22Rv1 (cell line): ENCODE measurements at regions not wholly inside any gene's neighbourhood (a gene's known extent, or its start where the extent isn't known, plus 50 kb on each side); places are given as distances from the start of the nearest gene placed in this dataset.

Experiments used
- H3K27ac ChIP-seq: fragments of 450-650 bp; 2 replicates; pipeline ENCODE4 v1.5.1; 2017
- ZFX ChIP-seq: fragments of 450-650 bp; IDR thresholded peaks from 2 replicates; pipeline ENCODE4 v1.6.1; 2017; ENCODE audit warnings: antibody characterized with exemption, borderline replicate concordance
- TF ChIP-seq, protein P1 (sequence below): fragments of 450-650 bp; IDR thresholded peaks from 2 replicates; pipeline ENCODE4 v1.5.1; 2017; ENCODE audit warnings: mild to moderate bottlenecking

DNA sequence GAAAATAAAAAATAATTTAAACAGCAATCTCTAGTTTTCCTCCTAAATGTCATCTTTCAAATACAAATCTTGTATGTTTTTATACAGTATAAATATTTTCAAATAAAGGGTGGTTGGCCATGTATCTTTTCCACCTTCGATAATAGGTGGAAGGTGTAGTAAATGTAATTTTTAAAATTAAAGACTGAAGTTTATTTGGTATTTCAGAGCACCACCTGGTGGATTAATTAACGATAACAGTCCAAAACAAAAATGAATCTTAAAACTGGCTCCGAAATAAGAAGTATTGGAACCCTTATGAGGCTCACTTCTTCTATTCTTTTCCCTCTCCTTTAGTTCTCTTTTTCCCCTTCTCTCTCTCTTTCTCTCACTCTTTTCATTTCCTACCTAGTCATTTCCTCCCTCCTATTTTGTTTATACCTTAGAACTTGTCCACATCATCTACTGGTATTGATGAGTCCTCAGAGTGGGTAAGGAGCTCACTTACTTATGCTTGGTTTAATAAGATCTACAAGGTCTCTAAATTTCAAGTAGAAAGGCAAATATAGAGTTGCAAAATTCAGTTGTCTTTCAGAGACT lies 82.9 kb upstream of the EXOC1L start:
- TF ChIP-seq, protein P1, sequence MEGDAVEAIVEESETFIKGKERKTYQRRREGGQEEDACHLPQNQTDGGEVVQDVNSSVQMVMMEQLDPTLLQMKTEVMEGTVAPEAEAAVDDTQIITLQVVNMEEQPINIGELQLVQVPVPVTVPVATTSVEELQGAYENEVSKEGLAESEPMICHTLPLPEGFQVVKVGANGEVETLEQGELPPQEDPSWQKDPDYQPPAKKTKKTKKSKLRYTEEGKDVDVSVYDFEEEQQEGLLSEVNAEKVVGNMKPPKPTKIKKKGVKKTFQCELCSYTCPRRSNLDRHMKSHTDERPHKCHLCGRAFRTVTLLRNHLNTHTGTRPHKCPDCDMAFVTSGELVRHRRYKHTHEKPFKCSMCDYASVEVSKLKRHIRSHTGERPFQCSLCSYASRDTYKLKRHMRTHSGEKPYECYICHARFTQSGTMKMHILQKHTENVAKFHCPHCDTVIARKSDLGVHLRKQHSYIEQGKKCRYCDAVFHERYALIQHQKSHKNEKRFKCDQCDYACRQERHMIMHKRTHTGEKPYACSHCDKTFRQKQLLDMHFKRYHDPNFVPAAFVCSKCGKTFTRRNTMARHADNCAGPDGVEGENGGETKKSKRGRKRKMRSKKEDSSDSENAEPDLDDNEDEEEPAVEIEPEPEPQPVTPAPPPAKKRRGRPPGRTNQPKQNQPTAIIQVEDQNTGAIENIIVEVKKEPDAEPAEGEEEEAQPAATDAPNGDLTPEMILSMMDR: peak; percentile 69
- no peak for TF ChIP-seq ZFX
- no peak overlapping the region for H3K27ac ChIP-seq

DNA sequence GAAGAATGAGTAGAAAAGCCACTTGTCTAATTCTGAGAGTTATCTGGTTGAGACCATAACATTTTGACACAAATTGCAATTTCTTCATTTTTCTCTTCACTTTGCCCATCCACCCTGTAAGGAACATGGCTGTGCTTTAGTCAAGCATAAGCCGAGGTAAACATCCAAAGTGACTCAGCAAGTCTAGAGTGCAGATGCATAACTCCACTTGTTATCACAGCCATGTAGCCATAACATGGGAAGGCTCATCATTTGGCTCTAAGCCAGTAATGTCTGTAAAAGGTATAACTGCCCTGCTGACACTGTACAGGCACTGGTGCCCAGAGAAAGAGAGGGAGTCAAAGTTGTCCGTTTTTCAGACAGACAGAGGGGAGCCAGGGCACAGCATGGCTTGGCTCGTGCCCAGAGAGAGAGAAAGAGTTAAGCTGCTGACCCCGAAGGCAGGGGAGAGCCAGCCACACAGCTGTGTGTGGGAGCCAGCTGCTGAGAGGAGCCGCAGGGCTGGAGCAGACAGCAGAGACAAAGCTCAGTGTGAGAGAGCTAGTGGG lies 76.9 kb upstream of the EXOC1L start:
- H3K27ac ChIP-seq: no peak overlapping the region
- TF ChIP-seq ZFX: no peak
- TF ChIP-seq, protein P1: no peak

DNA sequence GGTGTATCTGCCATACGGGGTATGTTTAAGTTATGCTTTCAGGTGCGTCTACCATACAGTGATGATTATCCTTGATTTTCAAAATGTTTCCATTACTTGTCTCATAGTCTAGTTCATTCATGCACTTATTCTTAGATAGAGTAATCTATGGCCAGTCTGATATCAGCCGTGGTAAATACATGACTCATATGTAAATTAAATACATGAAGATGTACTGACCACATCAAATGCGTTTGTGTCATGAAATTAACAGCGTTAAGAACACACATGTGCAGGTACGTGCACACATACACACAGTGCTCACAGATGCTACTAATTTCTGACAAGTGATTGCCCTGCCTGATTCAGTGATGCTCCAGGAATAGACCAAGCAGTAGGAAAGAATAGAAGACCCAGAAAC lies 75.2 kb upstream of the EXOC1L start:
- TF ChIP-seq, protein P1: no peak
- no peak for TF ChIP-seq ZFX
- no peak overlapping the region for H3K27ac ChIP-seq

DNA sequence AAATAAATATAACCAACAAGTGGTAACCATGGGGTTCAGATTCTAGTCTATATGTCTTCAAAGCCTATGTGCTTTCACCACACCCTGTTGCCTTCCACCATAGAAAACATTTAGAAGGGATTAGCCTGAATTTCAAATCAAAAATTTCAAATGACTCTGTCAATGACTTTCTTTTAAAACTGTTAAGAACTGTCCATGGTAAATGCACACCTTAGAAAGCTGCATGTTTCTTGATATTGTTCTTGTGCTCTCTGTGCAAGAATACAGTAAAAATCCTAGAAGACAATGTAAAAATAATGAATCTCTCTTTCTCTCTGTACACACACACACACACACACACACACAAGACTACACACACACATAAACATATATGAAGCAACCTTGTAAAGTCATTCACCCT lies 74.6 kb upstream of the EXOC1L start:
- no peak overlapping the region for H3K27ac ChIP-seq
- no peak for TF ChIP-seq ZFX
- TF ChIP-seq, protein P1: no peak

DNA sequence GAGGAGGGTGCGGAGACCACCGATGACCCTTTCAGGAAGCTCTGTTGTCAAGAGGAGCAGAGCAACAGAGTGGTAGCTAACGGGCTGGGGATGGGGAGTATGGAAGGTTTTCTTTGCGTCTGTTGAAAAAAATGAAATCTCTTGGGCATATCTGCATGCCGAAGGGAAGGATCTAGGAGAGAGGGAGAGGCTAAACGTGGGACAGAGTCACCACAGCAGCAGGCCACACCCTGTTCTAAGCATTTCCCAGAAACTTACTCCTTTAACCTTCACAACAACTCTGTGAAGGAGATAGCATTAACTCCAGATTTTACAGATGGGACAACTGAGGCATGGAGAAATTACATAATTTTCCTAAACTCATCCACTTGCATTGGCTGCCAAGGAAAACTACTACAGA lies 71.8 kb upstream of the EXOC1L start:
- H3K27ac ChIP-seq: no peak overlapping the region
- TF ChIP-seq, protein P1: no peak
- TF ChIP-seq ZFX: no peak

DNA sequence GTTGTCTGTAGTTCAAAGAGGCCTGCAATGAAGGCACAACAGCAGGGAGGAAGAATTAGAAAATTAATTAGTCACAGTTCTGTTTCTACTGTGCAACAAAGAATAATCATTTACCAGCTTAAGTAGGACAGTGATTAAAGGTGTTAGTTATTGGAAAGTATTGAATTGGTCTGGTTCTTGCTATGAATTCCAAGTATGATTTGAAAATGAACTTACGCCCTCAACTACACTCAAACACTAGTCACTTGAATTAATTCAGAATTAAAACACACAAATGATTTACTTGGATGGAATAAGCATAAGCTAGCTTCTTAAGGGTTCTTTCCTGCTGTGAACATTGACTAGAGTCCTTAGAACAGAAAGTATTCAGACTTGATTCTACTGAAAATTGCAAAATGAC lies 69.9 kb upstream of the EXOC1L start:
- TF ChIP-seq, protein P1: no peak
- no peak for TF ChIP-seq ZFX
- no peak overlapping the region for H3K27ac ChIP-seq

DNA sequence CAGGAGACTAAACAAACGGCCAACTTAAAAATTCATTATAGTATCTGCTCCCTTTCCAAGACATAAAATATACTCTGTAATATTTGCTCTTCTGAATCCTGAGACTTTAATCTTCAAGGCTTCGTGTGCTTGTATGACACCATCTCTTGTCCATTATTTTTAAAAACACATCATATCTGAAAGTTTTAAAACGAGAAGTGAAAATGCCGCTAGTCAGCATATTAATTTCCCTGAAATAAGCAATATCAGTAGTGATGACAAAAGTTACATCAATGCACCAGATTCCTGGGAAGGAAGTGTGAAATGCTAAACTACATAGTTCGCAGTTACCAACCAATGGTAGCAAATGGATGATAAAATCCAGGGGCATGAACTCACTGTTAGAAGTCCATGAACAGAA lies 66.8 kb upstream of the EXOC1L start:
- TF ChIP-seq, protein P1: no peak
- TF ChIP-seq ZFX: no peak
- no peak overlapping the region for H3K27ac ChIP-seq
